ENCODE measurements at regions not wholly inside any gene's neighbourhood (a gene's known extent, or its start where the extent isn't known, plus 50 kb on each side); places are given as distances from the start of the nearest gene placed in this dataset.

- TF ChIP-seq, protein P1, sequence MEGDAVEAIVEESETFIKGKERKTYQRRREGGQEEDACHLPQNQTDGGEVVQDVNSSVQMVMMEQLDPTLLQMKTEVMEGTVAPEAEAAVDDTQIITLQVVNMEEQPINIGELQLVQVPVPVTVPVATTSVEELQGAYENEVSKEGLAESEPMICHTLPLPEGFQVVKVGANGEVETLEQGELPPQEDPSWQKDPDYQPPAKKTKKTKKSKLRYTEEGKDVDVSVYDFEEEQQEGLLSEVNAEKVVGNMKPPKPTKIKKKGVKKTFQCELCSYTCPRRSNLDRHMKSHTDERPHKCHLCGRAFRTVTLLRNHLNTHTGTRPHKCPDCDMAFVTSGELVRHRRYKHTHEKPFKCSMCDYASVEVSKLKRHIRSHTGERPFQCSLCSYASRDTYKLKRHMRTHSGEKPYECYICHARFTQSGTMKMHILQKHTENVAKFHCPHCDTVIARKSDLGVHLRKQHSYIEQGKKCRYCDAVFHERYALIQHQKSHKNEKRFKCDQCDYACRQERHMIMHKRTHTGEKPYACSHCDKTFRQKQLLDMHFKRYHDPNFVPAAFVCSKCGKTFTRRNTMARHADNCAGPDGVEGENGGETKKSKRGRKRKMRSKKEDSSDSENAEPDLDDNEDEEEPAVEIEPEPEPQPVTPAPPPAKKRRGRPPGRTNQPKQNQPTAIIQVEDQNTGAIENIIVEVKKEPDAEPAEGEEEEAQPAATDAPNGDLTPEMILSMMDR (IDR thresholded peaks at IDR 0.05; ENCODE audit: insufficient read depth, low read depth, low read length, missing control alignments): no peak
- no peak overlapping the region for H3K4me3 ChIP-seq (ENCODE audit: low read depth, low read length)
- no peak for DNase-seq (ENCODE audit: low read depth)
These were observed 1228.2 kb upstream of the CITED2 start for GRCh38 chr6:140602431-140603248.

- TF ChIP-seq, protein P1 (IDR thresholded peaks at IDR 0.05; ENCODE audit: insufficient read depth, low read depth, low read length, missing control alignments): no peak
- no peak for DNase-seq (ENCODE audit: low read depth)
- no peak overlapping the region for H3K4me3 ChIP-seq (ENCODE audit: low read depth, low read length)
These were observed 1226.8 kb upstream of the CITED2 start for GRCh38 chr6:140601021-140601808.

- TF ChIP-seq, protein P1 (IDR thresholded peaks at IDR 0.05; ENCODE audit: insufficient read depth, low read depth, low read length, missing control alignments): no peak
- no peak for DNase-seq (ENCODE audit: low read depth)
- no peak overlapping the region for H3K4me3 ChIP-seq (ENCODE audit: low read depth, low read length)
These were observed 1225.5 kb upstream of the CITED2 start for GRCh38 chr6:140599916-140600315.

DNA sequence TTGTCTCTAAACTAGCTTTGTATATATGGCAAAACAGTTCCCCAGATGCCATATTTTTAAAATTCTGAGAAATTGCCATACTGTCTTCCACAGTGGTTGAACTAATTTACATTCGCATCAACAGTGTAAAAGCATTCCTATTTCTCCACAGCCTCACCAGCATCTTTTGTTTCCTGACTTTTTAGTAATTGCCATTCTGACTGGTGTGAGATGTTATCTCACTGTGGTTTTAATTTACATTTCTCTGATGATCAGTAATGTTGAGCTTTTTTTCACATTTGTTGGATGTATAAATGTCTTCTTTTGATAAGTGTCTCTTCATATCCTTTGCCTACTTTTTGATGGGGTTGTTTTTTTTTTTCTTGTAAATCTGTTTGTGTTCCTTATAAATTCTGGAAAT lies 1222.7 kb upstream of the CITED2 start:
- H3K4me3 ChIP-seq (ENCODE audit: low read depth, low read length): no peak overlapping the region
- TF ChIP-seq, protein P1 (IDR thresholded peaks at IDR 0.05; ENCODE audit: insufficient read depth, low read depth, low read length, missing control alignments): no peak
- DNase-seq (ENCODE audit: low read depth): no peak

- DNase-seq (ENCODE audit: low read depth): no peak
- no peak overlapping the region for H3K4me3 ChIP-seq (ENCODE audit: low read depth, low read length)
- TF ChIP-seq, protein P1 (IDR thresholded peaks at IDR 0.05; ENCODE audit: insufficient read depth, low read depth, low read length, missing control alignments): no peak
These were observed 1220.3 kb upstream of the CITED2 start for GRCh38 chr6:140594806-140595128.

GRCh38 chr6:140592877-140593276 lies 1218.4 kb upstream of the CITED2 start:
- TF ChIP-seq, protein P1 (IDR thresholded peaks at IDR 0.05; ENCODE audit: insufficient read depth, low read depth, low read length, missing control alignments): no peak
- DNase-seq (ENCODE audit: low read depth): no peak
- H3K4me3 ChIP-seq (ENCODE audit: low read depth, low read length): no peak overlapping the region

Data from GM12865 (cell line).